Type B pancreatic cell (in vitro differentiated cells): ENCODE measurements at regions not wholly inside any gene's neighbourhood (a gene's known extent, or its start where the extent isn't known, plus 50 kb on each side); places are given as distances from the start of the nearest gene placed in this dataset.

Source experiments
- DNase-seq: peaks from one replicate; pipeline ENCODE4 v3.0.0; 2021; ENCODE audit warnings: mixed read lengths; ENCODE audit not compliant: unreplicated experiment; ENCODE audit errors: extremely low spot score
- H3K27ac Mint-ChIP-seq: 2 replicates; pipeline ENCODE4 v1.8.0; 2021; ENCODE audit warnings: mild to moderate bottlenecking, mixed read lengths
- H3K27me3 Mint-ChIP-seq: 2 replicates; pipeline ENCODE4 v1.8.0; 2021; ENCODE audit warnings: mixed read lengths
- H3K36me3 Mint-ChIP-seq: 2 replicates; pipeline ENCODE4 v1.8.0; 2021; ENCODE audit warnings: mixed read lengths
- H3K4me1 Mint-ChIP-seq: one replicate; pipeline ENCODE4 v1.8.0; 2021; ENCODE audit warnings: mixed read lengths; ENCODE audit not compliant: unreplicated experiment
- H3K4me3 Mint-ChIP-seq: 2 replicates; pipeline ENCODE4 v1.8.0; 2021; ENCODE audit warnings: mild to moderate bottlenecking, mixed read lengths
- H3K9me3 Mint-ChIP-seq: 2 replicates; pipeline ENCODE4 v1.8.0; 2021; ENCODE audit warnings: mixed read lengths
- TF ChIP-seq, protein P1 (sequence below): fragments of 200-600 bp; sonication (generic); conservative IDR thresholded peaks from 2 replicates; pipeline ENCODE4 v1.5.0; 2021; ENCODE audit warnings: antibody characterized with exemption, mild to moderate bottlenecking

DNA sequence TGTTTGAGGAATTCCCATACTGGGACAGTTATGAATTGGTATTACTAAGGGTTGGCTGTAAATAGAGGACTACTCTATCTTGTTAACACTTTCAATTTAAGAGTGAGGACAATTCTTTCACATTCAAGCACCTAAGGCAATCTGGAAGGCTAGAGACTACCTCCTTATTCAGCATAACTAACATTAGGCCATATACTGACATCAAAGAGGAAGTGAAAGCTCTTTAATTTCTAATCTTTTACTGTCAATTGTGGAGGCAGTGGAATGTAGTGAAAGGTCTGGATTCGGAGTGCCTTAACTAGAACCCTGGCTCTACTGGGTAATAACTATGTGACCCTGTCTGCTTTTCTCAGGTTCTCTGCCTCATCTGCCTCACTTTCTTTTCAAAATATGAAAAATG is 134.0 kb downstream of the UFM1 start:
- DNase-seq = no peak
- Mint-ChIP-seq H3K27me3 (no peaks in the 10 kb centered on the region), H3K4me1 (no peaks in the 10 kb centered on the region), H3K36me3 (no peaks in the 10 kb centered on the region), H3K9me3 (no peaks in the 10 kb centered on the region), H3K4me3 (no peak overlapping the region), H3K27ac (no peak overlapping the region)
- TF ChIP-seq, protein P1, sequence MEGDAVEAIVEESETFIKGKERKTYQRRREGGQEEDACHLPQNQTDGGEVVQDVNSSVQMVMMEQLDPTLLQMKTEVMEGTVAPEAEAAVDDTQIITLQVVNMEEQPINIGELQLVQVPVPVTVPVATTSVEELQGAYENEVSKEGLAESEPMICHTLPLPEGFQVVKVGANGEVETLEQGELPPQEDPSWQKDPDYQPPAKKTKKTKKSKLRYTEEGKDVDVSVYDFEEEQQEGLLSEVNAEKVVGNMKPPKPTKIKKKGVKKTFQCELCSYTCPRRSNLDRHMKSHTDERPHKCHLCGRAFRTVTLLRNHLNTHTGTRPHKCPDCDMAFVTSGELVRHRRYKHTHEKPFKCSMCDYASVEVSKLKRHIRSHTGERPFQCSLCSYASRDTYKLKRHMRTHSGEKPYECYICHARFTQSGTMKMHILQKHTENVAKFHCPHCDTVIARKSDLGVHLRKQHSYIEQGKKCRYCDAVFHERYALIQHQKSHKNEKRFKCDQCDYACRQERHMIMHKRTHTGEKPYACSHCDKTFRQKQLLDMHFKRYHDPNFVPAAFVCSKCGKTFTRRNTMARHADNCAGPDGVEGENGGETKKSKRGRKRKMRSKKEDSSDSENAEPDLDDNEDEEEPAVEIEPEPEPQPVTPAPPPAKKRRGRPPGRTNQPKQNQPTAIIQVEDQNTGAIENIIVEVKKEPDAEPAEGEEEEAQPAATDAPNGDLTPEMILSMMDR = no peak

GRCh38 chr13:38490657-38491056 is 141.0 kb downstream of the UFM1 start:
- TF ChIP-seq, protein P1 = no peak
- Mint-ChIP-seq H3K4me3 (no peak overlapping the region), H3K27ac (no peak overlapping the region), H3K36me3 (no peaks in the 10 kb centered on the region), H3K4me1 (no peaks in the 10 kb centered on the region), H3K9me3 (no peaks in the 10 kb centered on the region), H3K27me3 (no peaks in the 10 kb centered on the region)
- no peak for DNase-seq

DNA sequence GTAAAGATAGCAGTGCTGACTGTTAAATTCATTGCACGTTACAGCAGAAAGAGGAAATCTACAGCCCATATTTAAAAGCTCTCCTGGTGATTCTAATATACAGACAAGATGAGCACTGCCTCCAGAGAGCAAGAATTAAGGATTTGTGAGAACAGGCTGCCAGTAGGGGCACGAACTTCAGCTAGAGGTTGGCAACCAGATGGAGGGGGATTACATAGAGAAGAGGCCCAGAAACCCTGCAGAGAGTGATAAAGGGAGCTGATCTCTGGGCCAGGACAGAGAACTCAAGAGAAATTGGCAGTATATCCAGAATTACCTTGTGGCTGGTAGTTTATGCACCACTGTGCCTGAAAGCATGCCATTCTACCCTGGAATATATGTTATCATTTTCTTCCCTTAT is 144.8 kb downstream of the UFM1 start:
- TF ChIP-seq, protein P1 = no peak
- DNase-seq = no peak
- no peak overlapping the region for H3K4me3 Mint-ChIP-seq
- H3K36me3 Mint-ChIP-seq = no peaks in the 10 kb centered on the region
- H3K4me1 Mint-ChIP-seq = no peaks in the 10 kb centered on the region
- no peak overlapping the region for H3K27ac Mint-ChIP-seq
- H3K9me3 Mint-ChIP-seq = no peaks in the 10 kb centered on the region
- H3K27me3 Mint-ChIP-seq = no peaks in the 10 kb centered on the region

- no peaks in the 10 kb centered on the region for H3K9me3 Mint-ChIP-seq
- no peaks in the 10 kb centered on the region for H3K4me1 Mint-ChIP-seq
- no peak for DNase-seq
- TF ChIP-seq, protein P1 = no peak
- no peaks in the 10 kb centered on the region for H3K27me3 Mint-ChIP-seq
- no peak overlapping the region for H3K27ac Mint-ChIP-seq
- H3K36me3 Mint-ChIP-seq = no peaks in the 10 kb centered on the region
- H3K4me3 Mint-ChIP-seq = no peak overlapping the region
Observed at GRCh38 chr13:38496917-38497316, 147.3 kb downstream of the UFM1 start.

- Mint-ChIP-seq H3K27ac (no peak overlapping the region), H3K27me3 (no peaks in the 10 kb centered on the region), H3K9me3 (no peaks in the 10 kb centered on the region), H3K4me3 (no peak overlapping the region), H3K36me3 (no peaks in the 10 kb centered on the region), H3K4me1 (no peaks in the 10 kb centered on the region)
- no peak for DNase-seq
- TF ChIP-seq, protein P1 = no peak
Observed at GRCh38 chr13:38498271-38498670, 148.6 kb downstream of the UFM1 start.

DNA sequence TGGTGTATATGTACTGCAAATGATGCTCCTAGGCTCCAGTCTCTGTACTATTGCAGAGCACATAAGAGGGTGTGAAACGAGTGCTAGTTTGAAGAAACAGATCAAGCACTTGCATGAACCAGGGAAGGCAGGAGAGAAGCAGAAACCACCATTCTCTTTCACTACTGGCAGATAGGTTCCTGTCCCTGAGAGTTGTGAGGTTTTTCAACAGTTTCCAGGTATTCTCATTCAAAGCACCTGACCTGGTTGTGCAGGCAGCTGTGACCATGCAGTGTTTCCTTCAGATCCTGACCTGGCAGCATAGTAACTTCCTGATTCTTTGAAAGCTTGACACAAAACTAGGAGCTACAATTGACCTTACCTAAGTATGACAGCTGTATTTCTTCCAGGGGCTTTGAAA is 164.9 kb downstream of the UFM1 start:
- no peaks in the 10 kb centered on the region for H3K4me1 Mint-ChIP-seq

More for the DNA sequence above, 164.9 kb downstream of the UFM1 start:
- Mint-ChIP-seq H3K4me3 (no peak overlapping the region), H3K9me3 (peaks cover 10% of the 10 kb centered on the region), H3K27me3 (no peaks in the 10 kb centered on the region), H3K27ac (no peak overlapping the region), H3K36me3 (no peaks in the 10 kb centered on the region)
- DNase-seq = no peak
- TF ChIP-seq, protein P1 = no peak
